SH-SY5Y (cell line): ENCODE measurements at regions not wholly inside any gene's neighbourhood (a gene's known extent, or its start where the extent isn't known, plus 50 kb on each side); places are given as distances from the start of the nearest gene placed in this dataset.

Experiments
- GATA2 ChIP-seq: IDR thresholded peaks from 2 replicates; pipeline ENCODE4 v1.6.1; 2011; ENCODE audit warnings: mild to moderate bottlenecking, low read depth, low read length
- GATA3 ChIP-seq: IDR thresholded peaks from 2 replicates; pipeline ENCODE4 v1.6.1; 2011; ENCODE audit warnings: low read depth, mild to moderate bottlenecking, low read length, moderate library complexity

DNA sequence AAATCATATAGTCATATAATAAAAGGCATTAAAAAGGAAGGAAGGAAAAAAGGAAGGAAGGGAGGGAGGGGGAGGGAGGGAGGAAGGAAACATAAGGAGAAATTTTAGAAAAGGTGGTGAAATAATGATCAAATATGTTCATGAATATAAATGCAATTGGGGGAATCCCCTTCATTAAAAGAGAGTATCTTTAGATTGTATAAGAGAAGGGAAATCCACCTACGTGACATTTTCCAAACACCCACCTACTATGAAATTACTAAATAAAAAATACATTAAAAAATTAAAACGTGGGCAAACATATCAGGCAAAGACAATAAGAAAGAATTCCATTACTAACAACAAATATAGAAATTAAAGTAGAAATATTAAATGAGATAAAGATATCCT, 203.4 kb upstream of the PARD3B start:
- TF ChIP-seq GATA2 (no peak), GATA3 (no peak)
